ENCODE measurements at regions not wholly inside any gene's neighbourhood (a gene's known extent, or its start where the extent isn't known, plus 50 kb on each side); places are given as distances from the start of the nearest gene placed in this dataset.
"Not testable (repeated sequence)": the region's sequence is repeated elsewhere in the genome, so short reads cannot be mapped to it uniquely, and the experiment has no call there.

GRCh38 chr22:48757135-48757534 lies 1070.5 kb downstream of the BRD1 start:
- TF ChIP-seq EZH2 (IDR thresholded peaks at IDR 0.05; ENCODE audit: borderline replicate concordance, insufficient read depth, low read depth, low read length, poor library complexity, severe bottlenecking); CTCF (IDR thresholded peaks at IDR 0.05): not testable (repeated sequence)
